Duodenal mucosa (tissue), 2 donors: ENCODE measurements at regions not wholly inside any gene's neighbourhood (a gene's known extent, or its start where the extent isn't known, plus 50 kb on each side); places are given as distances from the start of the nearest gene placed in this dataset.

Source experiments
- H3K27ac ChIP-seq: one replicate; pipeline ENCODE4 v1.7.0; 2013; ENCODE audit warnings: low read depth, low read length
- H3K27me3 ChIP-seq, 2 donors: one replicate each; pipeline ENCODE4 v1.7.0; 2013; ENCODE audit warnings: low read length in 2 of 2, control low read depth in 1 of 2; ENCODE audit not compliant: insufficient read depth in 2 of 2, control insufficient read depth in 1 of 2
- H3K36me3 ChIP-seq, 2 donors: one replicate each; pipeline ENCODE4 v1.7.0; 2013; ENCODE audit warnings: low read length in 2 of 2, control low read depth in 1 of 2; ENCODE audit not compliant: insufficient read depth in 2 of 2, control insufficient read depth in 1 of 2
- H3K4me1 ChIP-seq, 2 donors: one replicate each; pipeline ENCODE4 v1.7.0; 2013; ENCODE audit warnings: low read length in 2 of 2, control low read depth in 1 of 2; ENCODE audit not compliant: insufficient read depth in 2 of 2, control insufficient read depth in 1 of 2
- H3K4me3 ChIP-seq, 2 donors: one replicate each; pipeline ENCODE4 v1.7.0; 2013; ENCODE audit warnings: low read length in 2 of 2, low read depth in 1 of 2
- H3K9ac ChIP-seq, 2 donors: one replicate each; pipeline ENCODE4 v1.7.0; 2013; ENCODE audit warnings: low read length in 2 of 2, low read depth in 1 of 2
- H3K9me3 ChIP-seq, 2 donors: one replicate each; pipeline ENCODE4 v1.7.0; 2013; ENCODE audit warnings: low read length in 2 of 2, control low read depth in 1 of 2; ENCODE audit not compliant: control insufficient read depth in 1 of 2

DNA sequence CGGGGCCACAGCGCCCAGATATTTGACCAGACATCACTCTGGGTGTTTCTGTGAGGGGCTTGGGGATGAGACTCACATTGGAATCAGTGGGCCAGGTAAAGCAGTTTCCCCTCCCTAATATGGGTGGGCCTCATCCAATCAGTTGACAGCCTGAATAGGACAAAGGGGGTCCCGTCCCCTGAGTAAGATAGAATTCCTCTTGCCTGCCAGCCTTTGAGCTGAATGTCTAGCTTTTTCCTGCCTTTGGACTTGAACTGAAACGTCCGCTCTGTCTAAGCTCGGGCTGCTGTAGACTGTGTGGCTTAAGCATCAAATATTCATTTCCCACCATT is 88.8 kb upstream of the DIO3 start:
- peaks cover 0 to 12% of the 10 kb centered on the region in 2 donors for H3K27me3 ChIP-seq
- no peak overlapping the region for H3K27ac ChIP-seq
- H3K36me3 ChIP-seq: no peaks in the 10 kb centered on the region
- H3K4me1 ChIP-seq: peaks cover 14 to 15% of the 10 kb centered on the region in 2 donors
- no peaks in the 10 kb centered on the region for H3K9me3 ChIP-seq
- no peak overlapping the region for H3K9ac ChIP-seq
- H3K4me3 ChIP-seq: no peak overlapping the region

- Histone ChIP-seq H3K27me3 (peaks cover 0 to 12% of the 10 kb centered on the region in 2 donors), H3K36me3 (no peaks in the 10 kb centered on the region), H3K9ac (no peak overlapping the region), H3K4me3 (no peak overlapping the region), H3K9me3 (no peaks in the 10 kb centered on the region), H3K4me1 (peaks cover 15 to 16% of the 10 kb centered on the region in 2 donors), H3K27ac (no peak overlapping the region)
Observed at GRCh38 chr14:101473045-101473729, 88.1 kb upstream of the DIO3 start.

- Histone ChIP-seq H3K9ac (no peak overlapping the region), H3K36me3 (no peaks in the 10 kb centered on the region), H3K27me3 (peaks cover 0 to 12% of the 10 kb centered on the region in 2 donors), H3K9me3 (no peaks in the 10 kb centered on the region), H3K27ac (no peak overlapping the region), H3K4me3 (no peak overlapping the region), H3K4me1 (peaks cover 15 to 16% of the 10 kb centered on the region in 2 donors)
Observed at GRCh38 chr14:101473795-101474562, 87.3 kb upstream of the DIO3 start.

GRCh38 chr14:101474563-101475455 is 86.5 kb upstream of the DIO3 start:
- Histone ChIP-seq H3K4me3 (no peak overlapping the region), H3K9ac (no peak overlapping the region), H3K27ac (no peak overlapping the region), H3K27me3 (peaks cover 0 to 12% of the 10 kb centered on the region in 2 donors), H3K36me3 (no peaks in the 10 kb centered on the region), H3K4me1 (peaks cover 15 to 16% of the 10 kb centered on the region in 2 donors), H3K9me3 (no peaks in the 10 kb centered on the region)

DNA sequence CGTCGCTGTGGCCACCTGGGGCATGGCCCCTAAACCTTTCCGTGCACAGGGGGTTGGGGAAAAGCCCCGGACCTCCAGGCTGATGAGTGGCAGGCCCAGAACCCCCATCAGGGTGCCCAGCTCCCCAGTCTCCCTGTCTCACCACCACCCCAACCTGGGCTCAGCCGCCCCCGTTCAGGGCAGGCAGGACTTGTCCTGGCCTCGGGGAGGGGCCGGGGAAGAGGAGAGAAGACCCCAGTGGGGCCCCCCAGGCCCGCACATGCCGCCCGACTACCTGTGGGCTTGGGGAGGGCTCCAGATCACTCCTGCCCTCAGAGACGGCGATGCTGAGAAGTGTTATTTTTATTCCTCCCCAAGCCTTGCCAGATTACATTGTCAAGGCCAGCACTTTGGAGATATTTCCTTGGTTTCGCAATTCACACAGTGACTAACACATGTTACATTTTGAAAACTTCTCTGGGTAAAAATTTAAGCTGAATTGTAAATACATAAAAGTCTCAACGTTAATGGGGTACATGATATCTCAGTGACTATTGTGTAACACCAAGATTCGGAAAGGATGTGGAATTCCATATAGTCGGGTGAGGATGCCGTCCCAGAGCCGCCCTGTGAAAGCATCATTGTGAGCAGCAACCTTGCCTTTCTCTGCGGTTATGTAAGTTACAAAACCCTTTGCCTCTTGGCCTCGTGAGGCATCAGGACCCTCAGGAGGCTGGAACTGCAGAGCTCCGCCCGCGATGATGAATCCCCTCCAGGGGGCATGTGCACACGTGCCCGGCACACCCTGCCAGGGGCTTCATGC is 85.6 kb upstream of the DIO3 start:
- no peak overlapping the region for H3K4me3 ChIP-seq
- H3K36me3 ChIP-seq: no peaks in the 10 kb centered on the region
- peaks cover 15 to 16% of the 10 kb centered on the region in 2 donors for H3K4me1 ChIP-seq
- H3K9me3 ChIP-seq: no peaks in the 10 kb centered on the region
- peaks cover 0 to 12% of the 10 kb centered on the region in 2 donors for H3K27me3 ChIP-seq
- no peak overlapping the region for H3K9ac ChIP-seq
- H3K27ac ChIP-seq: no peak overlapping the region

GRCh38 chr14:101476258-101476915 is 84.9 kb upstream of the DIO3 start:
- Histone ChIP-seq H3K9me3 (no peaks in the 10 kb centered on the region), H3K36me3 (no peaks in the 10 kb centered on the region), H3K4me3 (peak overlapping the region in 1 of 2 donors; percentile 24), H3K9ac (no peak overlapping the region), H3K4me1 (peaks cover 15 to 16% of the 10 kb centered on the region in 2 donors), H3K27ac (no peak overlapping the region), H3K27me3 (peaks cover 0 to 12% of the 10 kb centered on the region in 2 donors)

DNA sequence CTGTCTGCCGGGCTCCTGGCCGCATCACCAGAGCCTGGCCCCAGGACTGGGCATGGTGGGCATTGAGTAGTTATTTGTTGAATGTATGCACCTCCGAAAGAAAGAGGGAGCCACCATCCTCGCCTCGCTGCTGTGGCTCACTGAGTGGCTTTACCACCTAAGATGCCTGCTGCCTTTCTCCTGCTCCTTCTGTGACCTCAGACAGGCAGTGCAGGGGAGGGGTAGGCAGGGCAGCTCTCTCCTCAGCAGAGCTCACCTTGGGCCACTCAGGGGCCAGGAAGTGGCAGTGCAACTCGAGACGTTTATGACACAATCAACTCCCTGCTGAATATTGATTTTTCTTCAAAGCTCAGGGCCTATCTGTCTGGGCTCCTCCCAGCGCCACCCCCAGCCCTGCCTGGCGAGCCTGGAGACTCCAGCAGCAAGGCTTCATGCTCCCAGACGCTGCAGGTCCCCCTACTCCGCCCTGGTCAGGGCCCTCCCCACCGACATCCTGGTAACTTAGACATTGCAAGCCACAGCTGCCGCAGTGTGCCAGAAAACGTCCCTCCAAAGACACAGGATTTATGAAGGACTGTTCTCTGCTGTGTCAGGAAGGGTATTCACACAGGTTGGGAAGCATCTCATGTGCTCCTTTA is 84.3 kb upstream of the DIO3 start:
- Histone ChIP-seq H3K36me3 (no peaks in the 10 kb centered on the region), H3K4me3 (peak overlapping the region in 1 of 2 donors; percentile 24), H3K27me3 (peaks cover 0 to 12% of the 10 kb centered on the region in 2 donors), H3K27ac (no peak overlapping the region), H3K9ac (no peak overlapping the region), H3K4me1 (peaks cover 15 to 16% of the 10 kb centered on the region in 2 donors), H3K9me3 (no peaks in the 10 kb centered on the region)

DNA sequence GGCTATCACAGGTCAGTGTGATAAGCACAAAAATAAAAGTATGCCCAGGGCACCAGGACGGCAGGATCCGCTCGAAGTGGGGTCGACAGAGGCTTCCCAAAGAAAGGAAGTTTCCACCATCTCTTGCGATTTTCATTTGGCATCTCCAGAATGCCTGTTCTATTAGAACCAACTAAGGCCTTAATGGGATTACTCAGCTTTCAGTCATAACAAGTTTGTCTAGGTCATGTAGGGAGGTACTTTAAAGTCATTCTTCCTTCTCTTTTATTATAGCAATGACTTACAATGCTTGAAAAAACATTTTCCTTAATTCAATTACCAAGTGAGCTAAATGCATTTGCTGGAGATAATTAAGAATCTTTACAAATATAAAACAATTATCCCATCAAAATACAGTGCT is 83.6 kb upstream of the DIO3 start:
- Histone ChIP-seq H3K36me3 (no peaks in the 10 kb centered on the region), H3K27ac (no peak overlapping the region), H3K9ac (no peak overlapping the region), H3K27me3 (peaks cover 0 to 12% of the 10 kb centered on the region in 2 donors), H3K4me1 (peaks cover 15 to 16% of the 10 kb centered on the region in 2 donors), H3K9me3 (no peaks in the 10 kb centered on the region), H3K4me3 (no peak overlapping the region)

GRCh38 chr14:101478096-101478495 is 83.2 kb upstream of the DIO3 start:
- peaks cover 15 to 16% of the 10 kb centered on the region in 2 donors for H3K4me1 ChIP-seq

More at GRCh38 chr14:101478096-101478495, 83.2 kb upstream of the DIO3 start:
- Histone ChIP-seq H3K4me3 (no peak overlapping the region), H3K9me3 (no peaks in the 10 kb centered on the region), H3K36me3 (no peaks in the 10 kb centered on the region), H3K27ac (no peak overlapping the region), H3K9ac (no peak overlapping the region), H3K27me3 (peaks cover 0 to 12% of the 10 kb centered on the region in 2 donors)
